Keratinocyte (primary cell): ENCODE measurements at regions not wholly inside any gene's neighbourhood (a gene's known extent, or its start where the extent isn't known, plus 50 kb on each side); places are given as distances from the start of the nearest gene placed in this dataset.

Experiments used
- DNase-seq: peaks from one replicate; pipeline ENCODE4 v3.0.0-alpha.2; 2011; ENCODE audit warnings: low read depth, missing footprints, low spot score
- FAIRE-seq: peaks from 2 replicates; lab custom pipeline; 2011; peaks lifted over from hg19 to GRCh38; lab: Jason Lieb, UNC
- H2AFZ ChIP-seq: 2 replicates; pipeline ENCODE4 v1.6.0; 2012; ENCODE audit warnings: low read length, control low read depth, inconsistent platforms; ENCODE audit not compliant: control insufficient read depth
- H3K27ac ChIP-seq: 2 replicates; pipeline ENCODE4 v1.5.1; 2011; ENCODE audit warnings: low read length; ENCODE audit not compliant: control insufficient read depth, insufficient read depth
- H3K27me3 ChIP-seq: 3 replicates; pipeline ENCODE4 v1.6.0; 2011; ENCODE audit warnings: low read length; ENCODE audit not compliant: control insufficient read depth, insufficient read depth; ENCODE audit errors: extremely low read depth
- H3K36me3 ChIP-seq, 2 experiments: 2 replicates in 1 of 2; 3 replicates in 1 of 2; pipeline ENCODE4 v1.5.1; 2011; ENCODE audit warnings: low read length in 2 of 2, mild to moderate bottlenecking in 1 of 2; ENCODE audit not compliant: control insufficient read depth in 2 of 2, insufficient read depth in 2 of 2; ENCODE audit errors: extremely low read depth in 1 of 2
- H3K4me1 ChIP-seq: 3 replicates; pipeline ENCODE4 v1.5.1; 2011; ENCODE audit warnings: low read length; ENCODE audit not compliant: control insufficient read depth, insufficient read depth; ENCODE audit errors: extremely low read depth
- H3K4me2 ChIP-seq: 3 replicates; pipeline ENCODE4 v1.6.0; 2011; ENCODE audit warnings: low read depth, low read length; ENCODE audit not compliant: control insufficient read depth, insufficient read depth; ENCODE audit errors: extremely low read depth
- H3K4me3 ChIP-seq, 3 experiments: fragments of 200-600 bp in 1 of 3; sonication (generic) in 1 of 3; 2 replicates in 2 of 3; 3 replicates in 1 of 3; pipeline ENCODE4 v1.5.1; 2011 to 2016; ENCODE audit warnings: low read length in 3 of 3, mild to moderate bottlenecking in 3 of 3, control low read depth in 2 of 3, inconsistent platforms in 1 of 3, low read depth in 1 of 3, mixed read lengths in 1 of 3, mixed run types in 1 of 3, moderate library complexity in 1 of 3; ENCODE audit not compliant: control insufficient read depth in 2 of 3, insufficient read depth in 2 of 3; ENCODE audit errors: extremely low read depth in 1 of 3
- H3K79me2 ChIP-seq: 2 replicates; pipeline ENCODE4 v1.6.0; 2012; ENCODE audit warnings: low read length; ENCODE audit not compliant: control insufficient read depth, insufficient read depth
- H3K9ac ChIP-seq: 3 replicates; pipeline ENCODE4 v1.6.0; 2011; ENCODE audit warnings: low read length; ENCODE audit not compliant: control insufficient read depth, insufficient read depth; ENCODE audit errors: extremely low read depth
- H3K9me1 ChIP-seq: 3 replicates; pipeline ENCODE4 v1.6.0; 2011; ENCODE audit warnings: low read length; ENCODE audit not compliant: control insufficient read depth, insufficient read depth; ENCODE audit errors: extremely low read depth
- H3K9me3 ChIP-seq: 2 replicates; pipeline ENCODE4 v1.5.1; 2012; ENCODE audit warnings: low read depth, low read length; ENCODE audit not compliant: control insufficient read depth
- H4K20me1 ChIP-seq: 3 replicates; pipeline ENCODE4 v1.6.0; 2011; ENCODE audit warnings: low read length; ENCODE audit not compliant: control insufficient read depth, insufficient read depth; ENCODE audit errors: extremely low read depth
- EZH2 ChIP-seq: IDR thresholded peaks from one replicate; pipeline ENCODE4 v1.6.1; 2012; ENCODE audit warnings: inconsistent platforms, mild to moderate bottlenecking, low read length, moderate library complexity
- dilution Hi-C: fragments of 300-500 bp; cut with MboI; formaldehyde crosslinking; loops from one replicate; pipeline ENCODE4 v1.7.0; 2020; ENCODE audit warnings: low sequenced_read_pairs; ENCODE audit not compliant: extremely low pct_ligation_motif_present
- TF ChIP-seq, protein P1 (sequence below), 3 experiments: IDR thresholded peaks in 1 of 3; conservative IDR thresholded peaks in 1 of 3; optimal IDR thresholded peaks in 1 of 3; 2 replicates in 2 of 3; 3 replicates in 1 of 3; pipeline versions ENCODE3 to v1.5.1; 2011; ENCODE audit warnings: low read length in 3 of 3, mild to moderate bottlenecking in 3 of 3, moderate library complexity in 2 of 3, control low read depth in 1 of 3, inconsistent platforms in 1 of 3; ENCODE audit not compliant: insufficient read depth in 2 of 3; ENCODE audit errors: extremely low read depth in 1 of 3

DNA sequence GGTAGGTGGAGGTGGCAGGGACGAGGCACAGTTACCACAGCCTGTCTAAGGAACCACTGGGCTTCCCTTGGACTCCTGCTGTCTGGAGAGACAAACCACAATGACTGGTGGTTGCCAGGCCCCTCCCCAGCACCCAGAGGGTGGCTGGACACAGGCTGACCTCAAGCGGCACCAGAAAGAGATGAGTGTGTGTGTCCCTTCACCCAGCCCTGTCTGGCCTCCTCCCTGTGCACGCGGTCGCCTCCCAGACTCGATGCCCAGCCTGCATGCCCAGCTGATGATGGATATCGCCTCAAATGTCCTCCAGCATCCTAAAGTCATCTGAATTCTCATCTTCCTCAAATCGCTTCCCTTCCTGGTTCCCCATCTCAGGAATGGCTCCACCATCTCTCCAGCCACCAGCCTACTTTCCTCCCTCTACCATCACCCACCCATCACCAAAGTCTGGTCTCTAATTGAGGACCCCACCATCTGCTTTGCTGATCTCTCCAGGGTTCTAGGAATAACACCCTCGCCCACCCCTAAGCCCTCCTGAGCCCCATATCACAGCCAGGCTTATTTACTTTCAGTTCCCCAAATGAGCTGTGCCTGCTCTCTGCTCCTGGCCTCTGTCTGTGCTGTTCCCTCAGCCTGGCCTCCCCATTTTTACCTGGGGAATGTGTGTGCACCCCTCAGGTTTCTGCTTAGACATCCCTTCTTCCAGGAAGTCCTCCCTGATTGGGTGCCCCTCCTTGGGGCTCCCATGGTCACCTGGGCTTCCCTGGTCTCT, 52.5 kb upstream of the GGTA1 start:
- Histone ChIP-seq H4K20me1 (no peaks in the 10 kb centered on the region), H3K4me2 (no peak overlapping the region), H3K36me3 (no peaks in the 10 kb centered on the region), H3K9ac (no peak overlapping the region), H3K27me3 (peaks cover 9% of the 10 kb centered on the region), H3K27ac (no peak overlapping the region), H3K4me3 (no peak overlapping the region), H2AFZ (no peak overlapping the region), H3K9me1 (no peaks in the 10 kb centered on the region), H3K79me2 (no peaks in the 10 kb centered on the region), H3K4me1 (peaks cover 6% of the 10 kb centered on the region), H3K9me3 (no peaks in the 10 kb centered on the region)
- FAIRE-seq = no peak
- dilution Hi-C loops = no loop called here
- DNase-seq = no peak
- TF ChIP-seq EZH2 = no peak

DNA sequence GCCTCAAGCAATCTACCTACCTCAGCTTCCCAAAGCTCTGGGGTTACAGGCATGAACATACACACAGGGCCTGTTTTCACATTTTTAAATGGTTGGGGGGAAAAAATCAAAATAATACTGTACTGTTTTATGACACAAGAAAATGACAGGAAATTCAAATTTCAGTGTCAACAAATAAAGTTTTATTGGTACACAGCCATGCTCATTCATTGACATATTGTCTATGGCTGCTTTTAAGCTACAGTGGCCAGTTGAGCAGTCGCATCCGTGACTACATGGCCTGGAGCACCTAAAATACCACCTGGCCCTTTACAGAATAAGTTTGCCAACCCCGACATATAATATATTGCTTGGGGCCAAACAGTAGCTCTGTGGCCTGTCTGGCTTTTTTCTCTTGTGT, 56.4 kb upstream of the GGTA1 start:
- dilution Hi-C loops = no loop called here
- H3K27ac ChIP-seq = no peak overlapping the region
- no peak for FAIRE-seq

More for the DNA sequence above, 56.4 kb upstream of the GGTA1 start:
- H3K9ac ChIP-seq = no peak overlapping the region
- no peaks in the 10 kb centered on the region for H3K9me3 ChIP-seq
- peaks cover 7% of the 10 kb centered on the region for H3K4me1 ChIP-seq
- H4K20me1 ChIP-seq = no peaks in the 10 kb centered on the region
- no peaks in the 10 kb centered on the region for H3K79me2 ChIP-seq
- H3K27me3 ChIP-seq = peaks cover 5% of the 10 kb centered on the region
- no peak for DNase-seq
- H3K9me1 ChIP-seq = no peaks in the 10 kb centered on the region
- H3K36me3 ChIP-seq = no peaks in the 10 kb centered on the region
- TF ChIP-seq, protein P1, sequence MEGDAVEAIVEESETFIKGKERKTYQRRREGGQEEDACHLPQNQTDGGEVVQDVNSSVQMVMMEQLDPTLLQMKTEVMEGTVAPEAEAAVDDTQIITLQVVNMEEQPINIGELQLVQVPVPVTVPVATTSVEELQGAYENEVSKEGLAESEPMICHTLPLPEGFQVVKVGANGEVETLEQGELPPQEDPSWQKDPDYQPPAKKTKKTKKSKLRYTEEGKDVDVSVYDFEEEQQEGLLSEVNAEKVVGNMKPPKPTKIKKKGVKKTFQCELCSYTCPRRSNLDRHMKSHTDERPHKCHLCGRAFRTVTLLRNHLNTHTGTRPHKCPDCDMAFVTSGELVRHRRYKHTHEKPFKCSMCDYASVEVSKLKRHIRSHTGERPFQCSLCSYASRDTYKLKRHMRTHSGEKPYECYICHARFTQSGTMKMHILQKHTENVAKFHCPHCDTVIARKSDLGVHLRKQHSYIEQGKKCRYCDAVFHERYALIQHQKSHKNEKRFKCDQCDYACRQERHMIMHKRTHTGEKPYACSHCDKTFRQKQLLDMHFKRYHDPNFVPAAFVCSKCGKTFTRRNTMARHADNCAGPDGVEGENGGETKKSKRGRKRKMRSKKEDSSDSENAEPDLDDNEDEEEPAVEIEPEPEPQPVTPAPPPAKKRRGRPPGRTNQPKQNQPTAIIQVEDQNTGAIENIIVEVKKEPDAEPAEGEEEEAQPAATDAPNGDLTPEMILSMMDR (optimal IDR thresholded peaks at IDR 0.05 in 1 of 3, IDR thresholded peaks at IDR 0.05 in 1 of 3, conservative IDR thresholded peaks at IDR 0.05 in 1 of 3; ENCODE audit: extremely low read depth in 1 of 3, insufficient read depth in 2 of 3, low read length in 3 of 3) = no peak
- TF ChIP-seq EZH2 = no peak
- H3K4me2 ChIP-seq = no peak overlapping the region
- no peak overlapping the region for H3K4me3 ChIP-seq
- H2AFZ ChIP-seq = no peak overlapping the region
